Colonic mucosa (tissue), 4 donors: ENCODE measurements at regions not wholly inside any gene's neighbourhood (a gene's known extent, or its start where the extent isn't known, plus 50 kb on each side); places are given as distances from the start of the nearest gene placed in this dataset.

ENCODE experiments used
- DNase-seq: peaks from one replicate; pipeline ENCODE4 v3.0.0-alpha.2; 2020
- H3K27ac ChIP-seq: fragments of 200-600 bp; one replicate; pipeline ENCODE4 v1.8.0; 2021
- H3K27me3 ChIP-seq: fragments of 200-600 bp; one replicate; pipeline ENCODE4 v1.8.0; 2021
- H3K36me3 ChIP-seq: fragments of 200-600 bp; one replicate; pipeline ENCODE4 v1.8.0; 2021
- H3K4me1 ChIP-seq: fragments of 200-600 bp; one replicate; pipeline ENCODE4 v1.8.0; 2021; ENCODE audit warnings: mild to moderate bottlenecking
- H3K4me3 ChIP-seq: fragments of 200-600 bp; one replicate; pipeline ENCODE4 v1.8.0; 2021
- H3K9ac ChIP-seq, 2 donors: one replicate each; pipeline ENCODE4 v1.7.0; 2013; ENCODE audit warnings: control low read depth in 2 of 2, low read depth in 2 of 2, low read length in 2 of 2
- H3K9me3 ChIP-seq: fragments of 200-600 bp; one replicate; pipeline ENCODE4 v1.8.0; 2021
- CTCF ChIP-seq: fragments of 200-600 bp; IDR thresholded peaks from one replicate; pipeline ENCODE4 v1.8.0; 2022; ENCODE audit warnings: antibody characterized with exemption, mild to moderate bottlenecking
- intact Hi-C: fragments of 100-400 bp; cut with DNase I; formaldehyde crosslinking; loops from one replicate; pipeline ENCODE4 v1.14.1; 2022
- donor health status: healthy.
- donor health status: DM: no; HTN: no; CAD: no.
- donor health status: DM: no; HTN: no; CAD: no.

GRCh38 chr16:85497622-85498314 lies 115.4 kb upstream of the GSE1 start:
- Histone ChIP-seq H3K9ac (no peak overlapping the region), H3K4me1 (no peaks in the 10 kb centered on the region), H3K27ac (no peak overlapping the region), H3K4me3 (no peak overlapping the region), H3K9me3 (no peaks in the 10 kb centered on the region), H3K36me3 (no peaks in the 10 kb centered on the region), H3K27me3 (no peaks in the 10 kb centered on the region)
- no peak for TF ChIP-seq CTCF
- no peak for DNase-seq
- intact Hi-C loops, result no loop called here

- Histone ChIP-seq H3K9ac (no peak overlapping the region), H3K27ac (no peak overlapping the region), H3K4me1 (no peaks in the 10 kb centered on the region), H3K4me3 (no peak overlapping the region), H3K27me3 (no peaks in the 10 kb centered on the region), H3K9me3 (no peaks in the 10 kb centered on the region), H3K36me3 (no peaks in the 10 kb centered on the region)
- intact Hi-C loops, result no loop called here
- DNase-seq, result no peak
- TF ChIP-seq CTCF, result no peak
Observed at GRCh38 chr16:85498607-85499006, 114.5 kb upstream of the GSE1 start.

GRCh38 chr16:85500220-85500619 lies 112.9 kb upstream of the GSE1 start:
- Histone ChIP-seq H3K27me3 (no peaks in the 10 kb centered on the region), H3K9ac (no peak overlapping the region), H3K4me3 (no peak overlapping the region), H3K4me1 (no peaks in the 10 kb centered on the region), H3K36me3 (no peaks in the 10 kb centered on the region), H3K27ac (no peak overlapping the region), H3K9me3 (no peaks in the 10 kb centered on the region)
- intact Hi-C loops, result no loop called here
- DNase-seq, result no peak
- no peak for TF ChIP-seq CTCF

- Histone ChIP-seq H3K9me3 (no peaks in the 10 kb centered on the region), H3K36me3 (no peaks in the 10 kb centered on the region), H3K9ac (no peak overlapping the region), H3K27ac (no peak overlapping the region), H3K4me1 (no peaks in the 10 kb centered on the region), H3K27me3 (no peaks in the 10 kb centered on the region), H3K4me3 (no peak overlapping the region)
- no peak for TF ChIP-seq CTCF
- intact Hi-C loops, result no loop called here
- DNase-seq, result no peak
Observed at GRCh38 chr16:85501900-85502299, 111.2 kb upstream of the GSE1 start.

GRCh38 chr16:85502357-85502756 lies 110.8 kb upstream of the GSE1 start:
- Histone ChIP-seq H3K36me3 (no peaks in the 10 kb centered on the region), H3K9me3 (no peaks in the 10 kb centered on the region), H3K4me3 (no peak overlapping the region), H3K9ac (no peak overlapping the region), H3K4me1 (no peaks in the 10 kb centered on the region), H3K27ac (no peak overlapping the region), H3K27me3 (no peaks in the 10 kb centered on the region)
- no peak for TF ChIP-seq CTCF
- no peak for DNase-seq
- intact Hi-C loops, result no loop called here
